ENCODE measurements at regions not wholly inside any gene's neighbourhood (a gene's known extent, or its start where the extent isn't known, plus 50 kb on each side); places are given as distances from the start of the nearest gene placed in this dataset.
"Not testable (repeated sequence)": the region's sequence is repeated elsewhere in the genome, so short reads cannot be mapped to it uniquely, and the experiment has no call there.

- no peak for DNase-seq
Measured at GRCh38 chr3:6655275-6655674, 205.6 kb upstream of the GRM7 start.

- DNase-seq: no peak
Measured at GRCh38 chr3:6657591-6657990, 203.3 kb upstream of the GRM7 start.

- DNase-seq: no peak
Measured at GRCh38 chr3:6667354-6667753, 193.6 kb upstream of the GRM7 start.

GRCh38 chr3:6671363-6671762, 189.6 kb upstream of the GRM7 start:
- no peak for DNase-seq

GRCh38 chr3:6679510-6679909, 181.4 kb upstream of the GRM7 start:
- DNase-seq: no peak

- no peak for DNase-seq
Measured at GRCh38 chr3:6680119-6680806, 180.7 kb upstream of the GRM7 start.

- no peak for DNase-seq
Measured at GRCh38 chr3:6697285-6697684, 163.6 kb upstream of the GRM7 start.

- no peak for DNase-seq
Measured at GRCh38 chr3:6697722-6698121, 163.2 kb upstream of the GRM7 start.

GRCh38 chr3:6704817-6705216, 156.1 kb upstream of the GRM7 start:
- not testable (repeated sequence) for DNase-seq

GRCh38 chr3:6706777-6707176, 154.1 kb upstream of the GRM7 start:
- DNase-seq: no peak

- no peak for DNase-seq
Measured at GRCh38 chr3:6709178-6709577, 151.7 kb upstream of the GRM7 start.

GRCh38 chr3:6714962-6715361, 146.0 kb upstream of the GRM7 start:
- DNase-seq: no peak

GRCh38 chr3:6716420-6716819, 144.5 kb upstream of the GRM7 start:
- no peak for DNase-seq

- DNase-seq: no peak
Measured at GRCh38 chr3:6717026-6717943, 143.6 kb upstream of the GRM7 start.

GRCh38 chr3:6719999-6720398, 140.9 kb upstream of the GRM7 start:
- no peak for DNase-seq

GRCh38 chr3:6721491-6721890, 139.4 kb upstream of the GRM7 start:
- DNase-seq: no peak

- no peak for DNase-seq
Measured at GRCh38 chr3:6723205-6723604, 137.7 kb upstream of the GRM7 start.

GRCh38 chr3:6726811-6727210, 134.1 kb upstream of the GRM7 start:
- no peak for DNase-seq

- no peak for DNase-seq
Measured at GRCh38 chr3:6732807-6733206, 128.1 kb upstream of the GRM7 start.

GRCh38 chr3:6733699-6734394, 127.1 kb upstream of the GRM7 start:
- DNase-seq: no peak

- no peak for DNase-seq
Measured at GRCh38 chr3:6734395-6734746, 126.5 kb upstream of the GRM7 start.

- DNase-seq: no peak
Measured at GRCh38 chr3:6736836-6737629, 123.9 kb upstream of the GRM7 start.

- DNase-seq: no peak
Measured at GRCh38 chr3:6737630-6738029, 123.3 kb upstream of the GRM7 start.

Data from activated CD4-positive, alpha-beta T cell treated with anti-CD3 and anti-CD28 coated beads, Interleukin-2, amount 50 U/mL, for 48 hours (primary cell).